ENCODE measurements at regions not wholly inside any gene's neighbourhood (a gene's known extent, or its start where the extent isn't known, plus 50 kb on each side); places are given as distances from the start of the nearest gene placed in this dataset.
"Not testable (repeated sequence)": the region's sequence is repeated elsewhere in the genome, so short reads cannot be mapped to it uniquely, and the experiment has no call there.

GRCh38 chr1:74949348-74949747 lies 184.8 kb upstream of the LHX8 start:
- TF ChIP-seq MAX (CRISPR knock-in tag; IDR thresholded peaks at IDR 0.05); CREM (IDR thresholded peaks at IDR 0.05; ENCODE audit: low read depth); KDM1A (IDR thresholded peaks at IDR 0.05); FIP1L1 (IDR thresholded peaks at IDR 0.05; ENCODE audit: low read depth, low read length, poor library complexity, severe bottlenecking); PHF21A (IDR thresholded peaks at IDR 0.05; ENCODE audit: borderline replicate concordance, low read depth); CBX2 (IDR thresholded peaks at IDR 0.05; ENCODE audit: insufficient read depth, low read length, poor library complexity, severe bottlenecking); TAF1 (IDR thresholded peaks at IDR 0.05; ENCODE audit: control insufficient read depth, extremely low read depth, insufficient read depth, low read length, severe bottlenecking); MAZ (CRISPR knock-in tag; conservative IDR thresholded peaks at IDR 0.05 in 1 of 2, IDR thresholded peaks at IDR 0.05 in 1 of 2); EP300 (IDR thresholded peaks at IDR 0.05; ENCODE audit: low read length); POLR2A (conservative IDR thresholded peaks at IDR 0.05): not testable (repeated sequence)
- TF ChIP-seq, protein P1, sequence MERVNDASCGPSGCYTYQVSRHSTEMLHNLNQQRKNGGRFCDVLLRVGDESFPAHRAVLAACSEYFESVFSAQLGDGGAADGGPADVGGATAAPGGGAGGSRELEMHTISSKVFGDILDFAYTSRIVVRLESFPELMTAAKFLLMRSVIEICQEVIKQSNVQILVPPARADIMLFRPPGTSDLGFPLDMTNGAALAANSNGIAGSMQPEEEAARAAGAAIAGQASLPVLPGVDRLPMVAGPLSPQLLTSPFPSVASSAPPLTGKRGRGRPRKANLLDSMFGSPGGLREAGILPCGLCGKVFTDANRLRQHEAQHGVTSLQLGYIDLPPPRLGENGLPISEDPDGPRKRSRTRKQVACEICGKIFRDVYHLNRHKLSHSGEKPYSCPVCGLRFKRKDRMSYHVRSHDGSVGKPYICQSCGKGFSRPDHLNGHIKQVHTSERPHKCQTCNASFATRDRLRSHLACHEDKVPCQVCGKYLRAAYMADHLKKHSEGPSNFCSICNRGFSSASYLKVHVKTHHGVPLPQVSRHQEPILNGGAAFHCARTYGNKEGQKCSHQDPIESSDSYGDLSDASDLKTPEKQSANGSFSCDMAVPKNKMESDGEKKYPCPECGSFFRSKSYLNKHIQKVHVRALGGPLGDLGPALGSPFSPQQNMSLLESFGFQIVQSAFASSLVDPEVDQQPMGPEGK (CRISPR knock-in tag; IDR thresholded peaks at IDR 0.05; ENCODE audit: borderline replicate concordance) = not testable (repeated sequence)

Data from K562 (cell line).